SU-DHL-6 (cell line): ENCODE measurements at regions not wholly inside any gene's neighbourhood (a gene's known extent, or its start where the extent isn't known, plus 50 kb on each side); places are given as distances from the start of the nearest gene placed in this dataset.
A peak's percentile ranks its signal among the peaks of the same experiment; 100 is the strongest.

Experiments
- H2AFZ ChIP-seq: fragments of 200-600 bp; sonication (generic); 2 replicates; pipeline ENCODE4 v1.6.1; 2014; ENCODE audit warnings: low read depth, mild to moderate bottlenecking, moderate library complexity, mixed read lengths, antibody characterized with exemption, low read length; ENCODE audit not compliant: severe bottlenecking
- H3F3A ChIP-seq: fragments of 200-600 bp; shearing (Covaris generic); 2 replicates; pipeline ENCODE4 v1.6.0; 2016; ENCODE audit warnings: antibody characterized with exemption, mild to moderate bottlenecking; ENCODE audit not compliant: insufficient read depth
- H3K27ac ChIP-seq: fragments of 200-600 bp; sonication (generic); 2 replicates; pipeline ENCODE4 v1.5.1; 2016; ENCODE audit warnings: low read depth, mild to moderate bottlenecking, low read length, moderate library complexity, mixed read lengths
- H3K27me3 ChIP-seq: fragments of 200-600 bp; sonication (generic), shearing (Covaris generic); 2 replicates; pipeline ENCODE4 v1.6.0; 2014; ENCODE audit warnings: mild to moderate bottlenecking, low read length
- H3K36me3 ChIP-seq: fragments of 200-600 bp; sonication (generic); 2 replicates; pipeline ENCODE4 v1.6.1; 2014; ENCODE audit warnings: mild to moderate bottlenecking, low read length, mixed read lengths
- H3K4me2 ChIP-seq: fragments of 300-600, 200-600 bp; shearing (Covaris generic), sonication (generic); 2 replicates; pipeline ENCODE4 v1.6.0; 2014; ENCODE audit warnings: low read length, low read depth, mild to moderate bottlenecking; ENCODE audit not compliant: poor library complexity, severe bottlenecking
- H3K4me3 ChIP-seq: fragments of 200-600 bp; sonication (generic); 2 replicates; pipeline ENCODE4 v1.5.1; 2014; ENCODE audit warnings: antibody characterized with exemption, low read length, mild to moderate bottlenecking, mixed read lengths; ENCODE audit not compliant: insufficient read depth, poor library complexity, severe bottlenecking
- H3K79me2 ChIP-seq: fragments of 200-600 bp; sonication (generic); 2 replicates; pipeline ENCODE4 v1.6.1; 2014; ENCODE audit warnings: mild to moderate bottlenecking, low read length, moderate library complexity; ENCODE audit not compliant: insufficient read depth
- H3K9ac ChIP-seq: fragments of 200-600 bp; sonication (generic); 2 replicates; pipeline ENCODE4 v1.7.0; 2014; ENCODE audit warnings: mild to moderate bottlenecking, low read length
- H3K9me2 ChIP-seq: fragments of 200-600 bp; sonication (generic); replicated peaks from 2 replicates; pipeline ENCODE4 v1.6.1; 2014; ENCODE audit warnings: low read length; ENCODE audit not compliant: insufficient read depth
- H3K9me3 ChIP-seq: fragments of 200-600 bp; sonication (generic); 2 replicates; pipeline ENCODE4 v1.6.1; 2014; ENCODE audit warnings: low read length, mixed read lengths; ENCODE audit not compliant: insufficient read depth
- H4K20me1 ChIP-seq: fragments of 200-600 bp; sonication (generic); 2 replicates; pipeline ENCODE4 v1.6.1; 2014; ENCODE audit warnings: low read depth, mild to moderate bottlenecking, antibody characterized with exemption, low read length, moderate library complexity, mixed read lengths
- CTCF ChIP-seq: fragments of 200-600 bp; sonication (generic); IDR thresholded peaks from one replicate; pipeline ENCODE4 v1.5.1; 2017; ENCODE audit warnings: antibody characterized with exemption, mild to moderate bottlenecking, low read length, moderate library complexity; ENCODE audit not compliant: insufficient read depth, poor library complexity, severe bottlenecking
- EZH2phosphoT487 ChIP-seq: fragments of 200-600 bp; sonication (generic), shearing (Covaris generic); conservative IDR thresholded peaks from 2 replicates; pipeline ENCODE4 v1.6.1; 2018; ENCODE audit warnings: mild to moderate bottlenecking, antibody characterized with exemption, low read length, moderate library complexity, mixed read lengths

DNA sequence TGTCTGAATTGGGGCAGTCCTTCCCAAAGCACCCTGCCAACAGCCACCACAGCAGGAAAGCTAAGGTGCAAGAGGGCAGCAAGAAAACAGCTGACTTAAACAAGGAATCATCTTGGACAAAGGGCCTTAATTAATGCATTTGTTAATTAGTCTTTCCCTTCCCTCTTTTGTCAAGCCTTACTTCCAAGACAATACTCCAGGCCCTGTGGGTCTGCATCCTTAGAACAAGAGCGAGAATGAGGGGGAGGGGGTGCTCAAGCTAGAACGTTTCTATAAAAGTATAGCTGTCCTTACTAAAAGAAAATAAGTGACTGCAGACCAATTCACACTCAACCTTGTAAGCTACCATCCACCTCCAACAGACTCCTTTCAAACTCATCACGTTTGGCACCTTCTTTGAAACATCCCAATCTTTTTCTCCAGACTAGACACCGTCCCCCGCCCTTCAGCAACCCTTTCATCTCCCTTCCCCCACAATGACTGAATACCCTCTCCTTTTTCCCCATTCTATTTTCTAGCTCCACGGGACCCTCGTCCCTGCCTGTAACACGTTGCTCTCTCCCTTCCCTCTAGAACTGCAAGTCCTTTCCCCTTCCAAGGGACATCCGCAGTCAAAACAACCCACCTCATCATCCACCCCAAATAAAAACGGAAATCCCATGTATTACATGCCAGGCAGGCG, 85.7 kb upstream of the RNF38 start:
- Histone ChIP-seq H3K4me2 (peak overlapping the region; percentile 81), H2AFZ (peak overlapping the region; percentile 86), H3K27me3 (no peaks in the 10 kb centered on the region), H3K9me3 (no peaks in the 10 kb centered on the region), H3K27ac (peak overlapping the region; percentile 78; the same call in 1 of the 2 replicates), H3K36me3 (no peaks in the 10 kb centered on the region), H3K9ac (peak overlapping the region; percentile 74), H4K20me1 (no peaks in the 10 kb centered on the region), H3K4me3 (peak overlapping the region; percentile 82), H3F3A (no peaks in the 10 kb centered on the region), H3K9me2 (no peaks in the 10 kb centered on the region), H3K79me2 (peaks cover 58% of the 10 kb centered on the region)
- TF ChIP-seq EZH2phosphoT487 (no peak), CTCF (no peak)

- H2AFZ ChIP-seq, result no peak overlapping the region
- H3K36me3 ChIP-seq, result no peaks in the 10 kb centered on the region
- H3K27ac ChIP-seq, result no peak overlapping the region
- H4K20me1 ChIP-seq, result no peaks in the 10 kb centered on the region
- no peaks in the 10 kb centered on the region for H3K9me2 ChIP-seq
- no peaks in the 10 kb centered on the region for H3F3A ChIP-seq
- no peak overlapping the region for H3K4me3 ChIP-seq
- TF ChIP-seq EZH2phosphoT487 (no peak), CTCF (no peak)
- H3K9ac ChIP-seq, result no peak overlapping the region
- H3K27me3 ChIP-seq, result no peaks in the 10 kb centered on the region
- peaks cover 75% of the 10 kb centered on the region for H3K79me2 ChIP-seq
- H3K4me2 ChIP-seq, result no peak overlapping the region
- no peaks in the 10 kb centered on the region for H3K9me3 ChIP-seq
Measured at GRCh38 chr9:36484124-36484523, 84.1 kb upstream of the RNF38 start.

GRCh38 chr9:36479101-36479500, 79.0 kb upstream of the RNF38 start:
- no peak overlapping the region for H3K27ac ChIP-seq
- TF ChIP-seq EZH2phosphoT487 (no peak), CTCF (no peak)
- H3K4me2 ChIP-seq, result no peak overlapping the region
- no peak overlapping the region for H3K9ac ChIP-seq
- no peaks in the 10 kb centered on the region for H3F3A ChIP-seq
- no peak overlapping the region for H2AFZ ChIP-seq
- no peaks in the 10 kb centered on the region for H3K27me3 ChIP-seq
- H4K20me1 ChIP-seq, result no peaks in the 10 kb centered on the region
- no peak overlapping the region for H3K4me3 ChIP-seq
- H3K79me2 ChIP-seq, result peaks cover 88% of the 10 kb centered on the region
- no peaks in the 10 kb centered on the region for H3K36me3 ChIP-seq
- no peaks in the 10 kb centered on the region for H3K9me3 ChIP-seq
- H3K9me2 ChIP-seq, result no peaks in the 10 kb centered on the region
